Stimulated activated naive CD4-positive, alpha-beta T cell treated with Interleukin-2 at 50 U/mL for 16 hours (primary cell): ENCODE measurements at regions not wholly inside any gene's neighbourhood (a gene's known extent, or its start where the extent isn't known, plus 50 kb on each side); places are given as distances from the start of the nearest gene placed in this dataset.
"Not testable (repeated sequence)": the region's sequence is repeated elsewhere in the genome, so short reads cannot be mapped to it uniquely, and the experiment has no call there.

Experiments used
- DNase-seq: peaks from one replicate; lab custom pipeline; 2025; lab: John Stamatoyannopoulos, UW

- DNase-seq: no peak
These were observed 147.4 kb downstream of the ABHD5 start for GRCh38 chr3:43838009-43838758.

DNA sequence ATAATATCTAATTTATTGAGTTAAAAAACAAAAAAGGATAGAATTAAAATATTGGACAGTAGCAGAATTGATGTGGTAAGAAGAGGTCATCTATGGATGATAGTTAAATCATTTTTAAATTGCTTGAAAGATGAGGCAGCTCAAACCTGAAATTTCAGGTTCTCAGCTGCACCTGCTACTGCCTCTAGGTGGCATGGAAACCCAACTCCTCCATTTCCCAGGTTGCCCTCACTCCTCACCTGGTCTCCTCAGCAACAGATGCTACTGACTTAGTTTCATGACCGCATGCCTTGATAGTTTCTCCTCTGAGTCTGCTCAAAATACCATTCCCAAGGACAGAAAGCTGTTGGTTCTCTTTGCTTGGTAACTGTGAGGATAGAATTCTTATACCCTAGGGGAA, 148.1 kb downstream of the ABHD5 start:
- DNase-seq: no peak

DNA sequence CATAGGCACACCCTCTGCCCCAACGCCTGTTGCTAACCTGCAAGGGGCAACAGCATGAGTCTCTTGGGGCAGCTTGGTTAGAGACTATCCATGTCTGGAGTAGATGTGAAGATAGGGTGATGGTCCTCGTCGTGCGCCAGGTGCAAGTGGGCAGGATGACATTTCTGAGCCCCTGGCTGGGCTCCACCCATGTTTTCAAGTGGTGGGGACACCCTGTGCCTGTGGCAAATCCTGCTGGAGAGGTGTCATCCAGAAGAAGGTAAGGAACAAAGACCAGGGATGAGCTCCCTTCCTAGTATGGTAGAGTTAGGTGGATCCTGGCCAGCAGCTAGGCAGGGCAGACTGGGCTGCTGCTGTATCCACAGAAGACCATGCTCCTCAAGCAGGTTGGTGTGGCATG, 152.6 kb downstream of the ABHD5 start:
- DNase-seq: no peak

DNA sequence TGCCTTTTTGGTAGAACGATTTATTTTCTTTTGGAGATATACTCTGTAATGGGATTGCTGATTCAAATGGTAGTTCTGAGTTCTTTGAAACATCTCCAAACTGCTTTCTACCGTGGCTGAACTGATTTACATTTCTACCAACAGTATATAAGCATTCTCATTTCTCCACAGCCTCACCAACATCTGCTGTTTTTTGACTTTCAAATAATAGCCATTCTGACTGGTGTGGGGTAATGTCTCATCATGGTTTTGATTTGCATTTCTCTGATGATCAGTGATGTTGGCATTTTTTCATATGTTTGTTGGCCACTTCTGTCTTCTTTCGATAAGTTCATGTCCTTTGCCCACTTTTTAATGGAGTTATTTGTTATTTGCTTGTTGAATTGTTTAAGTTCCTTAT, 154.0 kb downstream of the ABHD5 start:
- DNase-seq: no peak

- not testable (repeated sequence) for DNase-seq
These were observed 154.8 kb downstream of the ABHD5 start for GRCh38 chr3:43845553-43845952.

DNA sequence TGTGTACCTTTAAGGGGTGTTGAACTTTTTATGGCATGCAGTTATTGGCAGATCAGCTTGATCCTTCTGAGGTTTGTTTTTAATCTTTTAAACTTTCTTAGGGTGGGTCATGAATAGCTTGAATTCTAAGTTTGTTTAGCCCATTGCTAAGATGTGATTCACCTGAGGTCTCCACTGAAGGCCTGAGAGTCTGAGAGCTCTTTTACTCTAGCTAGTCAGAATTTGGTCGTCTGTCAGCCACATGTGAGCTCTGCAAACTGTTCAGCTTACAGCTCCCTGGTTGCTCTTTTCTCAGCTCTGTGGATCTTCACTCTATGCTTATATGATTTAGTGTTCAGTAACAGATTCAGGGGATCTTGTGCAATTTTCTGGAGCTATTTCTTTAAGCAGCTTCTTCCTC, 161.3 kb downstream of the ABHD5 start:
- no peak for DNase-seq

DNA sequence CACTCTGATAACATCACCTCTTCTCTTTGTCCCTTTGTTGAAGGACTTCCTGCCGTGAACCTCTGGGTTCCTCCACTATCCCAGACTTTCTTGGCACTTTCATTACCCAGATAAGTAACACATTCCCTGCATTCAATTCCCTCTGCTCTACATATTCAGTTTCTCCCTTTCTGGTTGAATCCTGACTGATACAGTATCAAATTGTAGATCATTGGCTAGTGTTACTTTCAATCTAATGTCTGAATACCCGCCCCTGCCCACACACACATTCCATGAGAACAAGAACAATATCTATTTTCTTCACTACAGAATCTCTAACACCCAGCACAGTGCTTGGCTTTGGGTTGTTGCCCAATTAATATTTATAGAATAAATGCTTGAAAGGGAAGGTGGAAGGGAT, 163.5 kb downstream of the ABHD5 start:
- no peak for DNase-seq

- DNase-seq: no peak
These were observed 164.2 kb downstream of the ABHD5 start for GRCh38 chr3:43854916-43855315.

DNA sequence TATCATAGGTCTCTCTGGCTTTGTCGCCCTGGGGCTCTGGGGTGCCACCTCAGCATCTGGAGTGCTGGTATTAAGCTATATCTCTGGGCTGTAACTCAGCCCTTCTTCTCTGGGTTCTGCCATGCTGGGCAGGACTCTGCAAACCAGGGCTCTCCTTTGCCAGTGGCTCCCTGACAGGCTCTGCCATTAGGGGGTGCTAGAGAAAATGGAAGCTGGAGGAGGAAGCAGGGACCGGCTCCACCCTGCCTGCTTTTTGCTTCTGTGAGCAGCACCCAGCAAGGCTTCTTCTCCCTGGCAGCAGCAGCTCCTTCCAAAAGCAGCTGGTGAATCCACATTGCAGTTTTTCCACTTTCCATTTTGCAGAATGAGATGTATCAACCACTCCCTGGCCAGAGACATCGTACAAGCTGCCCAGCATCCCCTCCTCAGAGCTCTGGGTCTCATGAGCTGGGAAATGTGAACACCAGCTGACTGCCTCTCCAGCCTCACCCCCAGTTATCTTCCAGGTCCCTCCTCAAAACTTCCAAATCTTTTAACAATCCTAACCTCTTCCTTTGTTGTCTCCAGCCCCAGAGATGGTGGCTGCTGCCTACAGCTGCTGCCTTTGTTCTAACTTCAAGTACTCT, 165.0 kb downstream of the ABHD5 start:
- no peak for DNase-seq

GRCh38 chr3:43856351-43856750, 165.6 kb downstream of the ABHD5 start:
- DNase-seq: no peak

DNA sequence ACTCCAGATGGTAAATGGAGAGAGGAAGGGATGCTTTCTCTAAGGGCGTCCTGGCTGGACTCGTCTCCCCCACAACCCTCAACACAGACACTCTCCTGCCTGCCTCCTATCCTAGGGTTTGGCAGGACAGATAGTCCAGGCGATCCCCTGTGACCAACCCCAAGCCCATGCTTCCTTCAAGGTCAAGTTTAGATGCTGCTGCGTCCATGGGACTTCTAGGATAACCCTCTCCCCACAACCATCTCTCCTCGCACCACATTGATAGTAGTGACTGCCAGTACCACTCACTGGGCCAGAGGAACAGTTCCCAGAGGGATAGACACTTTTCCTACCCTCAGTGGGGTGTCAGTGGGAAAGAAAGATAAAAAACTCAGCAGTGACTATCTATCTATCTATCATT, 166.0 kb downstream of the ABHD5 start:
- no peak for DNase-seq

DNA sequence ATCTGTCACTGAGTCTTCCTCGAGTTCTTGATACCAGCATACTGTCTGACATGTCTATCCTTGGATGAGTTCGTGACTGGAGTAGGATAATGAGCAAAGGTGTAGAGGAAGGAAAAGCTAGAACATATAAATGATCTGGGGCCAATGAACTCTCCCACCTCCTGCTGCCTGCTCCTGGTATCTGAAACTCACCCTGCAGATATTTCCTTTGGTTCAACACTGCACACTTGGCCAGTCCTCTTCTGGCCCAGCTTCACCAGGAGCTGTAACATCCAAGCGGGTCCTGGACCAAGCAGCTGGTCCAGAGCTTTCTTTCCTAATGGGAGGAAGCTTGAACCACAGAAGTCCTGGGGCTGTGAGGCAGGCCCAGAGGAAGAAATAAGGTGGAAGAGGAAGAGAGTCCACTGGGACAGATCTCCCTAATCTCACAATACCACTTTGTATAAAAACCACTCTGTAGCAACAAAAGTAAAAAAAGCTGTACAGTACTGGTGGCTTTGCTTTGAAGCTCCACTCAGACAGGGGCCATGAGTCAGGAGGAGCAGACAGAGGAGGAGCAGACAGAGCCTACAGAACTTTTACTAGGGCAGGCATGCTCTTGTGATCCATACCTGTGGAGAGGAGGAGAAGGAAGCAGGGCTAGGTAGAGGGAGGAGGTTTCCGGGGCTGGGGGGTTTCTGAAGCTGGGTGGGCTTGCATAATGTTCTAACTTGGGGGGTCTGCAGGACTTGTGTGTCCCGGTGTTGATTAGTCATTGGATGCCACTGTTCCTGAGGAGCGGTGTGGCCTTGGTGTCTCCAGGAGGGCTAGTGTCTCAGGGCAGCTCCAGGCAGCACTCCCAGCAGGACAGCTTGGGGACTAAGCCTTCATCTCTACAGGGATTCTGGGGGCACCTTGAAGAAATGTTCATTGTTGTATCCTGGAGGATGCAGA, 166.9 kb downstream of the ABHD5 start:
- DNase-seq: no peak

DNA sequence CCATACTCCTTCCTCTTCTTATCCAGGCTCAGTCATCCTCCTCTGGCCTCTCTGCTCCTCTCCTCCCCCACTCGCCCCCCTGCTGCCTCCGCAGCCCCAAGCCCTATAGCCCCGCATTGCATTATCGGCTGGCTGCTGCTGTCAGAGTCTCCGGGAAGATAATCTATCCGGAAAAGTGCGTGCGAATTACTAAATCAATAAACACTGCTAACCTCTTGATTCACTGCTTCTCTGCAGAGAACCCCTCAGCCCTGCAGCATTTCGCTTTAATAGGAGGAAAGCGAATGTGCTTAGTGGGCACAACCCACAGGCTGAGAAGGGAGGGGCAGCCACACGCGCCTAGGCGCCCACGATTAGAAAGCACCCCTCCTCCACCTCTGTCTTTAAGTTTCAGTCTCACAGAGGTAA, 167.6 kb downstream of the ABHD5 start:
- DNase-seq: no peak

GRCh38 chr3:43859766-43860165, 169.0 kb downstream of the ABHD5 start:
- DNase-seq: no peak

- no peak for DNase-seq
These were observed 170.9 kb downstream of the ABHD5 start for GRCh38 chr3:43861635-43862034.

GRCh38 chr3:43862470-43862869, 171.7 kb downstream of the ABHD5 start:
- DNase-seq: no peak

- DNase-seq: no peak
These were observed 172.5 kb downstream of the ABHD5 start for GRCh38 chr3:43862992-43863805.

DNA sequence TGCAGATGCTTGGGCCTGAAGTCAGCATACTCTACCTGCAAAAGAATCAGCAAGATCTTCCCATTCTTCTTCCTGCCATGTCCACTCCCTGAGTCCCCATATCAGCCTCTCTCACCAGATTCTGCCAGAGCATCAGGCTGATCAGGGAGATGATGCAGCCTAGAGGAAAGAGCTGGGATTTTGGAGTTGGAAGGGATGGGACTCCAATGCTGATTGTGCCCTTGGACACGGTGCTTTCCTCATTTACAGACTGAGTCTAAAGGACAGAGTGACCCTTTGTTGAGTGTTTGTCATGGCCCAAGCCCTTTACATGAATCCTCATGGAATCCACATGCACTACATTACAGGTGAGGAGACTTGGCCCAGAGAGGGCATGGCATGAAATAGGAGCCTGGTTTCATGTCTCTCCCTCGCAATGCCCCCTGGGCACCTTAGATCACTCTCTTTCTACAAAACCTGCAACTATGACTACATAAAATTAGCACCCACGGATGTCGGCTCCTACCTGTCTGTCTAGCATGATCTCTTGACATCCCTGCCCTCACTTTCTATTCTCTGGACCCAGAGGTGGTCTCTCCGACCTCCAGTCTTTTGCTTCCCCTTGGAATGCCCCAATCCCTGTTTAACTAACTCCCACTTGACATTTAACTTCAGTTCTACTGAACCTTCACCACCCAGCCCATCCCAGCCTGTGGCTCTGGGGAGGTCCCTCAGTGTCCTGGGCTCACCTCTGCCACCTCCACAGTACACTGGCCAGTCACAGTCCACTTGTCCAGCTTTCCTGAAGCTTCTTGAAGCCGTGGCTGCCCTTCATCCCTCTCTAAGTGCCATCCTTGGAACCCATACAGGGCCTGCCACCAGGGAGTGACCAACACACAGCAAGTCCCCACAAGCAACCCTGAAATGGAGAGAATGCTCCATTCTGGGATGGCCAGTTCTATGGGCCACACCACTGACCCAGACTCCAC, 173.5 kb downstream of the ABHD5 start:
- DNase-seq: no peak

GRCh38 chr3:43865351-43865750, 174.6 kb downstream of the ABHD5 start:
- DNase-seq: no peak

- DNase-seq: no peak
These were observed 175.3 kb downstream of the ABHD5 start for GRCh38 chr3:43865887-43866528.
